ENCODE measurements at regions not wholly inside any gene's neighbourhood (a gene's known extent, or its start where the extent isn't known, plus 50 kb on each side); places are given as distances from the start of the nearest gene placed in this dataset.

DNA sequence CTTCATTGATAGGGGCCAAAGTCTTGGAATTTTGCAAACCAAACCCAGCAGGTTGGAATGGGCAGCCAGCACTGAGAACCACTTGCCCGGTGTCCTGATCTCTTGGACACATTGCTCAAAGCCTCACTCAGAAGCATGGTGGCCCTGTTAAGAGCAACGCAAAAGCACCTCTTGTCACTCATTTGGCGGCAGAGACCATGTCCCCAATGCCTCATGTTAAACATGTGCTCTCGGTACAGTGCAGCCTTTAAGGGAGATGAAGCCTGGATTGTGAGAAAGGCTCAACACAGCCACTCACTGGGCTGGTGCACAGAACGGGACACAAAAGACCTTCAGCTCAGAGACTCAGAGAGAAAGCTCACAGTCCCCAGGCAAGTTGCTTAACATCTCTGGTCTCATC lies 298.4 kb upstream of the PRDM1 start:
- DNase-seq: no peak

DNA sequence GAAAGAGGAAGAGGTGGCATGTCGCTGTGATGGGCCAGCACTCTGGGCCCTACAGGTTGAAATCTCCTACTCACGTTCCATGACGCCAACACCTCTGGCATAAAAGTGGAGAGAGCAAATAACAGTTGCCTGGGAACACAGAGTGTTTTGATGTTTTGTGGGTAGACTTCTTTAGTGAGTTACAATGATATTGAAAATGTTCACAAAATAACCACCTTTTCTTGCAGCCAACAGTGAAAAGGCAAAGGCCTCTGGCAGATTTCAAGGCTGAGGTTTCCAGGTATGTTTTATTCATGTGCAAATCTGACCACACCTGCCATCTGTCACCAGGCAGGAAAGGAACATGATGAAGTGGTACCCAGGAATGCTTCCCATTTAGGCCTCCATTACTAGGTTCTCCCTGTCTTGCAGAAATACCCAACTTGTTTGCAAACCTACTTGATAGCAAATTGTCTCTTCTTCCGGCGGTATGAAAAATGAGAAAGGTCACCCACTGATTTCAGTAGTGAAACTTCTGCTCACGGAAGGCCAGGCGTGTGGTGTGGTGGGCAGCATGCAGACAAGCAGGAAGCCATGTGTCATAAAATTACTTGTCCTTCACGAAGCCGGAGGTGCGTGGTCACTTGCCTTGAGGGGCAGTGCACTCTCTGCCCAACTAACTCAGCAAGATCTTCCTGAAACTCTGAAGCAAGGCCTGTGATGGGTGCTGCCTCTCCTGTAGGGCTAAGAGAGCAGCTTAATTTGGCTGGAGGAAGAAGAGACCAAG lies 299.1 kb upstream of the PRDM1 start:
- no peak for DNase-seq

DNA sequence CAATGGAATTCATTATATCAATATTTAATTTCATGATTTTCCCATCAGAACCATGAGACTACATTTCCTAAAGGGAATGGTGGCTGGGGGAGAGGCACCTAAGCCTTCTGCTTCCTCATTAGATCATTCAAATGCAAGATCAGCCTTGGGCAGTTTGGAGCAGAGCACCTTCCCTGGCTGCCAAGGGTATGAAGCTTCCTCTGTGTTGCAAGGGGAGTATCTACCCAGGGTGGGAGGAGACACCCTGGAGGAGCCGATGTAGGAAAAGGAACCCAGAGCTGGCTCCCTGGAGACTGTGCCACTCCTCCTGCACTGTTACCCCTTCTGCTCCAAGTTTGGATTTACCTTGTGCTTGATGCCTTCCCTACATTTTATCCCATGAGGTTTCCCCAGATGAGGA lies 299.7 kb upstream of the PRDM1 start:
- no peak for DNase-seq

DNA sequence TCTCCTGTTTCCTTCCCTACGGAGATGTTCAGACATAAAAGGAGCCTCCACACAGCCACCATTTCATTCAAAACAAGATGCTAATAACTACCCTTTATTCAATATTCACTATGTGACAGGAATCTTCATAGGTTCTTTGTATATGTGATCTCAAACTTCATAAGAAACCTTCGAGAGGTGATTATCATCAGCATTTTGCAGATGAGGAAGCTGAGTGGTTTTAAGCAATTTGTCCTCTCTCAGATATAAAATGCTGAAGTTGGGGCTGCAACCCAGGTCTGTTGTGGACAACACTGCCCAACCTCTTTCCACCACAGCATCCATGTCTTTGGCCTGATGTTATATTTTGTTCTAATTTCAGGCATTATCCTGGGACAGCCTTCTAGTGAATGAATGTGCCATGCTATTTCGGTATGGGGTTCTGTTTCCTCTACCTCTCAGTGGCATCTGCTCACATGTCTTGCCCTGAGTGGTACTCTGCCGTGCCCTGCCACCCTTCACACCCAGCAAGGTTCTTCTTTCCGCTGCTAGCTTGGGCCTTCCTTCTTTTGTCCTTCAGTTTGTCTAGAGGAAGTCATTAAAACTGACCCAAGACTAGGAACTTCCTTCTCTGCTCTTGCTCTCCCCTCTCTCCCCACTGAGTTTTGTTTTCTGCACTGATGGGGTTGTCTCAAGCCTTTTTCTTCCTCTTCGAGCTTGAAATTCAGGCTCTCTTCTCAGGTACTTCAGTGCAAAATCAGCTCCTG lies 300.9 kb upstream of the PRDM1 start:
- no peak for DNase-seq

DNA sequence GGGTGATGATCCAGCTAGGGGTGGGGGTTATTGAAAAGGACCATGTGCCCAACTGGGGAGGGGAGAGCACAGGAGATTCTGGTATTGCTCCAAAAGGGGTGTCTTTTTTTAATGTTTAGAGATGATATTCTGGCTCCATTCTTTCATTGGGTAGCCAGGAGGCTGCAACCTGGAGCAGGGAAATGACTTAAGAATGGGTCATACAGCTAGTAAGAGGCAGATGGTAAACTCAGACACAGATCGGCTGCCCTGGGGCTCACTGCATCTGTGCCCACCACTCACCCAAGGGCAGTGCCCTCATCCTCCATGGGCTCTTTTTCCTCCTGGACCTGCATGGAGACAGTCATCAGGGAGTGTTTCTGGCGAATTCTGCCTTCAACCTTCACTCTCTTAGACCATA lies 302.0 kb upstream of the PRDM1 start:
- no peak for DNase-seq

DNA sequence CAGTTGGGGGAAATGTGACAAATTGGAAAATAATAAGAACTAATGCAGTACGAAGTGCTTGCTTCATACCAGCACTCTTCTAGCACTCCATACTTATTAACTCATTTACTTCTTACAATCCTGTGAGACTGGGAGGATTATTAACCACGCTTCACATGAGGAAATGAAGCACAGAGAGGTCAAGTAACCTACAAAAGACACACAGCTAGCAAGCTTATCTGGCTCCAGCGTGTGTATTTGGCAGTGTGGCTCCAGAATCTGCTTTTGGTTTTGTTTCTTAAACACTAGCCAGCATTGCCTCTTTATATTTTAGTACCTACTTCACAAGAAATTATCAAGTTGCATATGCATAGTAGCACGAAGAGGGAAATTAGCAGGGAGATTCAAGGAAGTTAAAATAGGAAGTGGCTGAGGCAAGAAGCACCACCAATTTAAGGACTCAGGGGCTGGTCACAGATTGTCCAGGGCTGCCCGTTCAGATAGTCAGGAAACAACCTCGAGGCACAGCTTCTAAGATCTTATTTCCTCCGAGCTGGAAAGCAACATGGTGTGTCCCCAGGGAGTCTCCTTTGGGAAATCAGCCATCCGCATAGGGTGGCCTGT lies 302.7 kb upstream of the PRDM1 start:
- no peak for DNase-seq

DNA sequence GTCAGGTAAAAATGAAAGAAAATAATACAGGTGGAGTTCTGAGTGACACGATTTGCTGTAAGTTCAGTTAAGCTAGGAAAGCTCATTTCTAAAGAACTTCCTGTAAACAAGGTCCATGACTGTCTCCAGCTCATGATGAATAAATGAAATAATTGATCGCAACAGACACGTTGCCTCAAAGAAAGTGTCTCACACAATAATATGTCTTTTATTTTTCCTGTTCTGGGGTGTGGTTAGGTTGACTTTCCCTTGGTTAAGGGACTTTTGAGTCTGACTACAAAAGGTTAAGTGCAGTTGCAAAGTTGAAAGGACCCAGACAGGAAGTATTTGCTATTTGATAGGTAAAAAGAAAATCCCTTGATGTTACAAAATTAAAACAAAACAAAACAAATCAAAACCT lies 304.2 kb upstream of the PRDM1 start:
- no peak for DNase-seq

DNA sequence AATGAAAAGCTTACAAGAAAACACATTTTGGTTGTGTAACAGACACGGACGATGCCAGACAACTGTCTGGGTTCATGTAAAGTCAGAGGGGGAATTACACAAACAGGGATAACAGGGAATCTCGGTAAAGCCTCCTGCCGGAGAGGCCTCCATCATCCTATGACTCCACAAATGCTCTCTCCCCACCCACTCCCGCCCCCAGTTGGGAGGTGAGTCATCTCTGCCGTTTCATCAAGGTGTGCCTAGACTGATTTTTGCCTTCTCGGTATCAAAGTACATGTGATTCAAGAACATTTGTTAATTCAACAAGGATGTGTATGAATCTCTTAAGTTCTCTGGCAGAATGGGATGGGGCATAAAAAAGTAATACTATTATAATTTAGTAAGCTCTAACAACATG lies 304.9 kb upstream of the PRDM1 start:
- DNase-seq: peak; percentile 67

DNA sequence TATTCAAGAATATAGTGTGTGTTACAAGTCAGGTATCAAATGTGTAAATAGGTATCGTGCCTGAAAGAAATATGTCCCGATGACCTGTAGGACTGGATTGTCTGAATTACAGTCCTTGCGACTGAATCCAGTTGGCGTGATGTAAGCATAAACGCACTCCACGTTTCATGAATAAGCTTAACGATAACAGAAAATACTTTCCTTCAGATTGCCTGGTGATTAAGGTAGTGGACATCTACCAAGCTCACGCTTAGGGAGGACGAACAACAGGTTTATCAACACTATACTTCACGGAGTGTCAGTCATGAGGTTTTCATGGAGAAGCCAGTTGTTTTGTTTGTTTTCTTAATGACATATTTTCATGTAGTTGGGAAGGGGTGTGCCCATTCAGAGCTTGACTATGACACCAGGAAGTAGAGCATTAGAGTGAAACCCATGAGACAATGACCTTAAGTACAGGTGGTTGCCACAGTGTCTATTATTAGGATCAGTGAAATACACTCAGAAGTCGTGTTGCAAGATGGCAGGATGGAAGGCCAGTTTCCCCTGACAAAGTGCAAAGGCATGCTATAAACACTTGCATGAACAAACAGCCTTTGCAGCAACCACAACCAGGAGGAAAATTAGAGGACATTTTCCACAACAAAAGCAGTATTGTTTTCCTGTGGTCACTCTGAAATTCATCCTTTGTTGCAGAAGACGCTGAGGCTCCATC lies 305.8 kb upstream of the PRDM1 start:
- no peak for DNase-seq

DNA sequence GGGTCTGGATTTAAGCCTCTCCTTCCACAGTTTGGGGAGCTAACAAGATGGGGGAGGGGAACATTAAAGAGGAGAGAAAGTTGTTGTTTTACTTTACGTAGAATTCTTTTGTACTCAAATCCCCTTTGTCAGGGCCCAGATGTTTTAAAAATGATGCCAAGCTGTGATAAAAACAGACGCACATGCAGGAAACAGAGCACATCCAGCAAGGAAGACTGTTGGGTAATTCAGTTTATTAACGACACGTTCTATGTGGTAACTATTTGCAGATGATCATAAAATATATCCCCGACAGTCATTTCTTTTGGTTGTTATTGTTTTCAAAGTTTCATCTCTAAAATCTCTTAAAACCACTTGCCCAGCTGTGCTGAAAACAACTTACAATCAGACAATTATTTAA lies 307.0 kb upstream of the PRDM1 start:
- DNase-seq: no peak

DNA sequence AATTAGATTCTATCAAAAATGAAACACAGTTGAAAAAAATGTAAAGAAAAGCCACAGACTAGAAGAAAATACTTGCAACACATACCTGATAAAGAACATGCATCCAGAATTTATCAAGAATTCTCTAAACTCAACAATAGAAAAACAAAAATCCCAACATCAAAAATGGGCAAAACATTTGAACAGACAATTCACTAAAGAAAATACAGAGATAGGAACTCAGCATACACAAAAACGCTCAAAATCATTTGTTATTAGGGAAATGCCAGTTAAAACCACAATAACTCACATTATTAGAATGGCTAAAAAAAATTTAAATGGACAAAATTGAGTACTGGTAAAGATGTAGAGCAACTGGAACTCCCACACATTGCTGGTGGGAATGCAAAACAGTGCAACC lies 311.0 kb upstream of the PRDM1 start:
- no peak for DNase-seq

DNA sequence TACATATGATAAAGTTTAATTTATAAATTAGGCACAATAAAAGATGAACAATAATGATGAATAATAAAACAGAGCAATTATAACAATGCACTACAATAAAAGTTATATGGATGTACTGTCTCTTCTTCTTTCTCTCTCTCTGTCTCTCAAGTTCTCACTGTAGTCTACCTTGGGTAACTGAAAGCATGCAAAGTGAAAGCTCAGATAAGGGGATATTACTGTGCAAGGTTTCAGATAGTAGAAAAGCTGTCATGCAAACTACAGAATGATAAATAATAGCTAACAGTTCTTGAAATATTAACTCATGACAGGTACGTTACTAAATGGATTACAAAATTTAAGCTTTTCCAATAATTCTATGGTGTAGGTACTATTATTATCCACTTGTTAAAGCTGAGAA lies 311.9 kb upstream of the PRDM1 start:
- no peak for DNase-seq

DNA sequence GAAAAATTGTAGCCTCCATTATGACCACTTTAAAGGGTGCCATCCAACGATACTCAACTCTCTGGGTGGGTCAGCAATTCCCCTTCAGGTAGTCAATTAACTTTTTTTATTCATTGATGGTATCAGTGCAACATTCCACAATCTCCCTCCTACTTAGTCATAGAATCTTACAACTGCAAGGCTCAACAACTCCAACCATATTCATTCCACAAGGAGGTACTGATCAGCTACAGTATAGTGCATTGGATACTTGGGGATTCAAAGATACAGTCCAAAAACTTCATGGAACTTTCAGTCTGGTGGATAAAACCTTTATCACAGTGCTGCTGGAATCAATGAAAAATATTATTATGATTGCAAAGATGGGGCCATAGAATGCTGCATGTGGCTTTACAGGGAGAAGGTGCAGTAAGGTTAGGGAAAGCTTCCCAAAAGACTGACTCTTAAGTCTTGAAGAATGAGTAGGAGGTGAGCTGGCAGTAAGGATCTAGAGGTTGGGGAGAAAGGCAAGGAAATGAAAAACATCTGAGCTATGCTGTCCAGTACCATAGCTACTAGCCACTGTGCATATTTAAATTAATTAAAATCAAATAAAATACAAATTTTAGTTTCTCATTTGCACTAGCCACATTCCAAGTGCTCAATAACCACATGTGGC lies 314.7 kb upstream of the PRDM1 start:
- no peak for DNase-seq

DNA sequence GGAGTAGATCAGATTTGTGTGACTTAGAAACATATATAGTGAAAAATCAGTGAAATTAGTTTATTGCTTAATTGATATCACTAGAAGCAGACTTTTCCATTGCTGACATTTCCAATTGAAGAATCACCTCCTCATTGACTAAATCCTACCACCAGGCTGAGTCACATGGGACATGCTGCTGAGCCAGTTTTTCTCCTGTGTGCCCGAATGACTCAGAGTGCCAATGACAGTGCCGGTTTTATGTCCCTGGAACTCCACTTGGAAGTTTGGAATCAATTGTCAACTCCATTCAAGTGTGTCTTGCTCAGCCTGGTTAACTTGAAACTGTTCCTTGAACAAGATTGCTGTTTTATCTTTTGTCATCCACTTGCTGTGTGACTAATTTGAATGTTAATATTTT lies 316.1 kb upstream of the PRDM1 start:
- DNase-seq: no peak

DNA sequence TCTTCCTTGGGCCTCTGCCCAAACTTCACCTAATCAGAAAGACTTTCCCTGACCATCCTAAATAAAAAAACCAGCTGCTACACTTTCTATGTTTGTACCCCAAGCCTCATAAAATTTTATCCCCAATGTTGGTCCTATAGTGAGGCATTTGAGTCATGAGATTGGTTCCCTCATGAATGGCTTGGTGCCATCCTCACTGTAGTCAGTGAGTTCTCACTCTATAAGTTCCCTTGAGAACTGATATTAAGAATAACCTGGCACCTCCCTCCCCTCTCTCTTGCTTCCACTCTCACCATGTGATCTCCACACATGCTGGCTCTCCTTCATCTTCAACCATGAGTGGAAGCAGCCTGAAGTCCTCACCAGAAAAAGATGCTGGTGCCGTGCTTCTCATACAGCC lies 316.9 kb upstream of the PRDM1 start:
- DNase-seq: no peak

DNA sequence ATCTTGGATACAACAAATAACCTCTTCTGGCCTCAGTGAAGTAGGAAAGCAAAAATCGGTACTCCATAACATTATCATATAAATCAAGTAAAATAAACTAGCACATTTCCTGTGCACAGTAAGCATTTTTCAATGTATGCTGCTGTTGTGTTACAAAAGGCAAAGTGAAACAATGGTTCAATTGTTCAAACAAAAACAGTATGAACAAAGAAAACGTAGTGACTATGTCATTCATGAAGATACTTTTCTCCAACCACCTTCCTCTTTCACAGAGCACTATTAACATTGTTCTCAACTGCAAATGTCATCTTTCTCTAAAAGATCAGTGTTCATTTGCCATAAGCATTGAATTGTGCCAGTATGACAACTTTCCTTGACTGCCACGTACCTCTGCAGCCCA lies 318.6 kb upstream of the PRDM1 start:
- DNase-seq: no peak

DNA sequence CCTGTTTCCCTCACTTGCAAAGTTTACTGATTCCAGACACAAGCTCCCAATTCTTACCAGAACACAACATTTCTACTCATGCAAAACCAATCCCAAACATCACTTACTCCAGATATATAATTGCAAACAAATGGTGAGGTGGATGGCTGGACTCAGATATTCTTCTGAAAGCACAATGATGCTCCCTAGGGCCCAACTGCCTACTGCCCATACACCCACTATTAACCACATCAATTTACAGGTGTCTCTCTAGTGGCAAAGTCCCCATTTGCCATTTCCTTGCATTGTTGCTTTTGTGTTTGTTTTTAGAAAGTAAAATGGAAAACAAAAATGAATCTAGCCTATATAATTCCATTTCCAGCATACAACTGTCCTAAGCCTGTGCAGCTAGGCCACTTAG lies 320.9 kb upstream of the PRDM1 start:
- DNase-seq: no peak

DNA sequence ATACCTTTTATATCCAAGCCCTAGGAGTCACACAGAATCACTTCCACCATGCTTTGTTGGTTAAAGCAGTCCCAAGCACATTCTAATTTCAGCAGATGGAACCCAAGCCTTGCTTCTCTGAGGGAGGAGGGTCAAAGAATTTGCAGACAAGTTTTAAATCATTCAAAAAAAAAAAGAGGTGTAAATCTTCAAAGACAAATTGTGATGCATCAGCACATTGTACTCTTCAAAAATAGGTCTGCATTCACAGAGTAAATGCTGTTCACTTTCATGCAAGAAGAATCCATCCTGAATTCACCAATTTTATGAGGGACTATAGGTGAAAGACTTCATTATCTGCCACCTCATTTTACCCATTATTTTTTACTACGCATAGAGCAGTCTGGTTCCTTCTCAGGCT lies 321.8 kb upstream of the PRDM1 start:
- no peak for DNase-seq

DNA sequence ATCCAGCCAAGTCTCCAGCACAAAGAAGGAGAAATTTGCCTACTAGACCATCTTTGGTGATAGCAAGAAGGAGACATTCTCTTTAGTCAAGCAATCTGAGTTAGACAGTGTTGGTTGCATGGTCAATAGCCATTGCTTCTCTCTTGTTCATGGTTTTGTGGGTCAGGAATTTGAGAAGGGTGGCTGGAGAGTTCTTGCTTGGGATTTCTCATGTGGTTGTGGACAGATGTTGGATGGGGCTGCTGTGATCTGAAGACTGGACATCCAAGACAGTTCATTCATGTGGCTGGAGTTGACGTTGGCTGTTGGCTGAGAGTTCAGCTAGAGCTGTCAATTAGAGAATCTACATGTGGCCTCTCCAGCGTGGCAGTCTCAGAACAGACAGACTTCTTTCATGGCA lies 322.3 kb upstream of the PRDM1 start:
- no peak for DNase-seq

DNA sequence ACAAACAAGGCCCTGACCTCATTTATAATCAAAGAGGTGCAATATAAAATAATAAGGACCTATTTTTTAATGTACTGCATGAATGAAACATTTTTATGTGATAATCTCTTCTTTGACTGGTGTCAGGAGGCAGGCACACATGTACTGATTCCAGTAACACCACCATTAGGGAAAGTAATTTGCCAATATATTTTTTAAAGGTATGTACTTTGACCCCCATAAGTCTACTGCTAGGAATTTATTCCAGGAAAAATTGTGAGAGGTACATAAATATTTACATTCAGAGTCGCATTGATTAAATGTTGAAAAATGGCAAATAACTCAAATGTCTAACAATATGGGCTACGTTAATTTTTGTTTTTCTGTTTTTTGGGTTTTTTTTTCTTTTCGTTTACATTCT lies 325.4 kb upstream of the PRDM1 start:
- DNase-seq: no peak

DNA sequence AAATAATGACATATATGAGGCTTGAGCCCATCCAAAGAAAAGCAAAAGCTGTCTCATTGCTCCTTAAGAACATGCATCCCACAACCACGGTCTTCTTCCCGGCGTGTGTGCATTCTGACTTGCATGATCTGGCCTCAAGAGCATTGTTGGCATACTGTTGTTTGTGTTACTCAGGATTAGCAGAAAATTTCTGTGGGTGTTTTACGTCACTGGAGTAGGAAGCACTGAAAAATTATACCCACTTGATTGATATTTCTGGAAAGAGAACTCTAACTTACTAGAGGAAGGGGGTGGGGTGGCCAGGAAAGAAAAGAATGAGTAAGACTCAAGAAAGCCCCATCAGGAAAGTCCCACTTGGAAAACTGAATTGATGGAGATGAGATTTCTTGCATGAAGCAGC lies 326.2 kb upstream of the PRDM1 start:
- DNase-seq: no peak

DNA sequence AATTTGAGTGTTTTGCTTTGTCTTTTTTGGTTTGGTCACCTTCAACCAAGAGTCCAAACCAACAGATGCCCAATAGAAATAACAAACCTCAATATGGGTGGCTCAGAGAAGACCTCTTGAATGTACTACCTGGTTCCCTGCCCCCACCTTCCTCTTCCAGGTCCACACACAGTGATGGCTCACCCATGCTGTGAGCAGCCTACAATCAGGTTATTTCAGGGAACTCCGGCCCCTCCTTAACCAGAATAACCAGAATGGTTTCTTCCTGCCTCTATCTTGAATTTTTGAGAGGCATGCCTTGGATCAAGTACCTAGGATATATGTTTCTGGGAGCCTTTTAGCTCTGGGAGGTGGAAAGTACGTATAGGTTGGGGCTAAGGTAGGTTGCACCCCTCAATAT lies 327.1 kb upstream of the PRDM1 start:
- DNase-seq: no peak

DNA sequence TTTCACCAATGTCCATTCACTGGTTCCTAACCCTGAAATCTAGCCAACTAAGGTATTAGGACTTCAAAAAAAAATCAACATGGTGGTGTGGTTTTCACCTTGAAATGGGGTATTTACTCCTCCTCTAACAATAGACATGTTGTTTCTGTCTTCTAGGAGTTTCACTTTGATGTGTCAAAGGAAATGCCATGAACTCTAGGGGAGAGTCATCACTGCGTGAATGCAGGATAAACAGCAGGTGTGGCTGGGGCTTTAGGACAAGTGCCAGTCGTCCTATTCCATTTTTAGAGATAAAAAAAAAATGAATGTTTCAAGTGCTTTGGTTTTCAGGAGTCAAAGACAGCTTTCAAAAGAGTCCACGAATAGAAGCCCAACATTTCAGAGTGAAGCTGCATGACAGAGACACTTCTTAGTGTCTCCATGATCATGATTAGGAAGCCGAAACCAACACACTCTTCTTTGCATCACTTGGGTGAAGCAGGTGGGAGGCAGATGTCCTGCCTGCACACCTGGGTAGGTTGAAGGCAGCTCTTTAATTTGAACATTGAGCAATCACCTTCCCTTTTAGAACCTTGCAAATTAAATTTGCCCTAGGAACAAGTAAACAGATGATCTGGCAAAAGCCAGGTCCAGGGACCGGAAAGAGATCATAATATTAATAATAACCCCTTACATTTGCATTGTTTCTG lies 328.5 kb upstream of the PRDM1 start:
- DNase-seq: no peak

All from CD4-positive, alpha-beta T cell treated with Interleukin-17A for 4 hours (primary cell).